Astrocyte (in vitro differentiated cells and primary cell): ENCODE measurements at regions not wholly inside any gene's neighbourhood (a gene's known extent, or its start where the extent isn't known, plus 50 kb on each side); places are given as distances from the start of the nearest gene placed in this dataset.

Experiments used
- DNase-seq: peaks from one replicate; pipeline ENCODE4 v3.0.0-alpha.2; 2010; ENCODE audit warnings: low read depth
- FAIRE-seq: peaks from 2 replicates; lab custom pipeline; 2011; peaks lifted over from hg19 to GRCh38; lab: Jason Lieb, UNC
- H2AFZ ChIP-seq: 2 replicates; pipeline ENCODE4 v1.6.0; 2012; ENCODE audit warnings: low read depth, low read length, inconsistent platforms
- H3K27ac ChIP-seq: 2 replicates; pipeline ENCODE4 v1.5.1; 2011; ENCODE audit warnings: low read depth, low read length, inconsistent platforms
- H3K27me3 ChIP-seq: 2 replicates; pipeline ENCODE4 v1.6.0; 2011; ENCODE audit warnings: low read length, inconsistent platforms; ENCODE audit not compliant: insufficient read depth
- H3K36me3 ChIP-seq: 2 replicates; pipeline ENCODE4 v1.5.1; 2011; ENCODE audit warnings: low read length, inconsistent platforms; ENCODE audit not compliant: insufficient read depth
- H3K4me1 ChIP-seq: 2 replicates; pipeline ENCODE4 v1.5.1; 2011; ENCODE audit warnings: low read length, inconsistent platforms; ENCODE audit not compliant: insufficient read depth
- H3K4me2 ChIP-seq: 2 replicates; pipeline ENCODE4 v1.6.0; 2012; ENCODE audit warnings: low read length, inconsistent platforms
- H3K4me3 ChIP-seq: 2 replicates; pipeline ENCODE4 v1.5.1; 2011; ENCODE audit warnings: low read depth, mild to moderate bottlenecking, low read length, inconsistent platforms; ENCODE audit not compliant: insufficient read depth
- H3K79me2 ChIP-seq: 2 replicates; pipeline ENCODE4 v1.6.0; 2012; ENCODE audit warnings: mild to moderate bottlenecking, low read length, inconsistent platforms; ENCODE audit not compliant: insufficient read depth
- H3K9ac ChIP-seq: 2 replicates; pipeline ENCODE4 v1.6.0; 2012; ENCODE audit warnings: mild to moderate bottlenecking, low read length, inconsistent platforms
- H3K9me3 ChIP-seq: 2 replicates; pipeline ENCODE4 v1.5.1; 2012; ENCODE audit warnings: low read depth, mild to moderate bottlenecking, low read length, inconsistent platforms; ENCODE audit not compliant: insufficient read depth
- H4K20me1 ChIP-seq: 2 replicates; pipeline ENCODE4 v1.6.0; 2012; ENCODE audit warnings: low read length, inconsistent platforms; ENCODE audit not compliant: insufficient read depth
- H3K27ac Mint-ChIP-seq: one replicate; pipeline ENCODE4 v1.8.0; 2021; ENCODE audit warnings: mild to moderate bottlenecking, mixed read lengths; ENCODE audit not compliant: unreplicated experiment
- H3K27me3 Mint-ChIP-seq: one replicate; pipeline ENCODE4 v1.8.0; 2021; ENCODE audit warnings: low read depth, mixed read lengths; ENCODE audit not compliant: unreplicated experiment
- H3K36me3 Mint-ChIP-seq: one replicate; pipeline ENCODE4 v1.8.0; 2021; ENCODE audit warnings: low read depth, mixed read lengths; ENCODE audit not compliant: unreplicated experiment
- H3K4me1 Mint-ChIP-seq: one replicate; pipeline ENCODE4 v1.8.0; 2021; ENCODE audit warnings: low read depth, mixed read lengths; ENCODE audit not compliant: unreplicated experiment
- H3K4me3 Mint-ChIP-seq: one replicate; pipeline ENCODE4 v1.8.0; 2021; ENCODE audit warnings: mild to moderate bottlenecking, moderate library complexity, mixed read lengths; ENCODE audit not compliant: unreplicated experiment
- H3K9me3 Mint-ChIP-seq: one replicate; pipeline ENCODE4 v1.8.0; 2021; ENCODE audit warnings: mild to moderate bottlenecking, mixed read lengths; ENCODE audit not compliant: unreplicated experiment
- CTCF ChIP-seq: IDR thresholded peaks from 2 replicates; pipeline ENCODE4 v1.5.1; 2011; ENCODE audit warnings: low read depth, mild to moderate bottlenecking, inconsistent platforms, low read length, moderate library complexity; ENCODE audit not compliant: insufficient read depth
- EZH2 ChIP-seq: IDR thresholded peaks from 2 replicates; pipeline ENCODE4 v1.6.1; 2012; ENCODE audit warnings: mild to moderate bottlenecking, low read length, inconsistent platforms; ENCODE audit not compliant: insufficient read depth

- Mint-ChIP-seq H3K36me3 (no peaks in the 10 kb centered on the region), H3K27me3 (peaks cover 3% of the 10 kb centered on the region), H3K4me1 (no peaks in the 10 kb centered on the region), H3K9me3 (peaks cover 2% of the 10 kb centered on the region), H3K27ac (no peak overlapping the region), H3K4me3 (no peak overlapping the region)
- Histone ChIP-seq H4K20me1 (no peaks in the 10 kb centered on the region), H3K4me3 (no peak overlapping the region), H3K79me2 (no peaks in the 10 kb centered on the region), H3K27ac (no peak overlapping the region), H3K4me2 (no peak overlapping the region), H3K4me1 (no peaks in the 10 kb centered on the region), H3K9me3 (no peaks in the 10 kb centered on the region), H3K36me3 (no peaks in the 10 kb centered on the region), H3K9ac (no peak overlapping the region), H2AFZ (no peak overlapping the region), H3K27me3 (no peaks in the 10 kb centered on the region)
- TF ChIP-seq EZH2 (no peak), CTCF (no peak)
- DNase-seq = no peak
- FAIRE-seq = no peak
Measured at GRCh38 chr1:117782056-117782455, 147.4 kb downstream of the GDAP2 start.

GRCh38 chr1:117783606-117784396 lies 145.6 kb downstream of the GDAP2 start:
- Histone ChIP-seq H3K9ac (no peak overlapping the region), H3K27me3 (no peaks in the 10 kb centered on the region), H3K9me3 (no peaks in the 10 kb centered on the region), H2AFZ (no peak overlapping the region), H3K79me2 (no peaks in the 10 kb centered on the region), H4K20me1 (no peaks in the 10 kb centered on the region), H3K36me3 (no peaks in the 10 kb centered on the region), H3K4me2 (no peak overlapping the region), H3K4me1 (no peaks in the 10 kb centered on the region), H3K4me3 (no peak overlapping the region), H3K27ac (no peak overlapping the region)
- no peak for TF ChIP-seq EZH2
- TF ChIP-seq CTCF = no peak
- no peaks in the 10 kb centered on the region for H3K4me1 Mint-ChIP-seq
- FAIRE-seq = no peak
- H3K9me3 Mint-ChIP-seq = no peaks in the 10 kb centered on the region
- DNase-seq = no peak
- H3K27me3 Mint-ChIP-seq = peaks cover 3% of the 10 kb centered on the region
- no peaks in the 10 kb centered on the region for H3K36me3 Mint-ChIP-seq
- no peak overlapping the region for H3K4me3 Mint-ChIP-seq
- no peak overlapping the region for H3K27ac Mint-ChIP-seq

- Histone ChIP-seq H3K27ac (no peak overlapping the region), H3K4me1 (no peaks in the 10 kb centered on the region), H2AFZ (no peak overlapping the region), H4K20me1 (no peaks in the 10 kb centered on the region), H3K9me3 (no peaks in the 10 kb centered on the region), H3K79me2 (no peaks in the 10 kb centered on the region), H3K27me3 (no peaks in the 10 kb centered on the region), H3K36me3 (no peaks in the 10 kb centered on the region), H3K9ac (no peak overlapping the region), H3K4me2 (no peak overlapping the region), H3K4me3 (no peak overlapping the region)
- no peak for FAIRE-seq
- Mint-ChIP-seq H3K27ac (no peak overlapping the region), H3K36me3 (no peaks in the 10 kb centered on the region), H3K27me3 (peaks cover 3% of the 10 kb centered on the region), H3K4me3 (no peak overlapping the region), H3K4me1 (no peaks in the 10 kb centered on the region), H3K9me3 (no peaks in the 10 kb centered on the region)
- TF ChIP-seq CTCF = no peak
- TF ChIP-seq EZH2 = no peak
- no peak for DNase-seq
Measured at GRCh38 chr1:117788014-117788413, 141.4 kb downstream of the GDAP2 start.
